GM19025 (cell line): ENCODE measurements at regions not wholly inside any gene's neighbourhood (a gene's known extent, or its start where the extent isn't known, plus 50 kb on each side); places are given as distances from the start of the nearest gene placed in this dataset.

Experiments used
- ATAC-seq: cut with Tn5 transposase; IDR thresholded peaks from one replicate; pipeline ENCODE4 v1.9.1; 2021; ENCODE audit warnings: mild to moderate bottlenecking, low read depth, moderate library complexity; ENCODE audit not compliant: unreplicated experiment

GRCh38 chr15:69574506-69574905 lies 121.9 kb downstream of the RPLP1 start:
- no peak for ATAC-seq

DNA sequence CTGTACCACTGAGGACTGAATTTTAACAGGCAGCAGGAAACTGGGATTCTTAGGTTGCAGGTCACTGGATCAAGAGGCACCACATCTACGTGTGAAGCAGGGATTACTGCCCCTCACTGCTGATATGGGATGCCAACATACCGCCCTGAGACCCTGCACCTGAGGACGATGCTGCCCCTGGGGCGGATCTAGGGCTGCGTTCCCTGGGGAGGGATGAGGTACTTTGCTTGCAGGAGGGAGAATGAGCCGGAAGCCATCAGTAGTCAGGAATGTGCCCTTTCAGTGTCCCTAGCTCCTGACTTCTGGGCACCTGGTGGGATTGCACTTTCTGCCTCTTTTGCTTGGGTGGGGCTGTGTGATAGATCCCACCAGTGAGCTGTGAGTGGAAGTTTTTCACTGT lies 122.8 kb downstream of the RPLP1 start:
- ATAC-seq = no peak

DNA sequence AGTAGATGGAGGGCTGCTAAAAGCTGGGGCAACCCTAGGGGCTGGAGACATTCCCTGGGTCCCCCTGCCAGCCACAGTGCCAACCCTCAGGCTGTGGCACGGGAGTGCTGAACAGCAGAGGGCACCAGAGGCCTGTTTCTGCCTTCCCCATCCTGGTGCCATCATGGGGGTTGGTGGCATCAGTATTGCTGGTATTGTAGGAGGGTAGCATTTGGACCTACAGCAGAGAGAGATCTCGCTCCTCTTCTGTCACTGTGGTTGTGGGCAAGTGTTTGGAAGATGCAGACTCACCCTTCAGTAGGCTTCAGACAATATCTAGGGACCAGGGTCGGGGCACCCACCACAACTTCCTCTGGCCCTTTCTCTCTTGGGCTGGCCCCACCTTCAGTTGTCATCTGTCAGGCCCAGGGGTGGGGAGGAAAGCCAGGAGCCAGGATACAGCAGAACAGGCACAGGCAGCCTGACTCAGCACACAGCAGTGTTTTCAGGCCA lies 123.5 kb downstream of the RPLP1 start:
- ATAC-seq = no peak

- ATAC-seq = no peak
Observed at GRCh38 chr15:69576948-69577351, 124.3 kb downstream of the RPLP1 start.

- ATAC-seq = no peak
Observed at GRCh38 chr15:69577397-69577796, 124.8 kb downstream of the RPLP1 start.

DNA sequence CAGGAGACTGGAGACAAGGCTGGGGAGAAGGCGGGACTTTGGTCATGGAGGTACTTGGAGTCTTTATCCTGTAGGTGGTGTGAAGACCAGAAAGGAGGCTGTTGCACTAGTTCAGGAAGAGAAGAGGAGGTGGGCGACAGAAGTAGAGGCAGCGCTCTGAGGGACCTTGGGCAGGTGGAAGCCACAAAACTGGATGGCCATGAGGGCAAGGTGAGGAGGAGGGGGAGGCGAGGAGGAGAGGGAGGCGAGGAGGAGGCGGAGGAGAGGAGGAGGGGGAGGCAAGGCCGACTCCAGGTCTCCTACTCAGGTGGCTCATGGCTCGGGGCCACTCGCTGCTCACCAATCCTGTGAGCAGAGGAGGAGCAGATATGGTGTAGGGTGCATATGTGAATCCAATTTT lies 125.6 kb downstream of the RPLP1 start:
- ATAC-seq = no peak

DNA sequence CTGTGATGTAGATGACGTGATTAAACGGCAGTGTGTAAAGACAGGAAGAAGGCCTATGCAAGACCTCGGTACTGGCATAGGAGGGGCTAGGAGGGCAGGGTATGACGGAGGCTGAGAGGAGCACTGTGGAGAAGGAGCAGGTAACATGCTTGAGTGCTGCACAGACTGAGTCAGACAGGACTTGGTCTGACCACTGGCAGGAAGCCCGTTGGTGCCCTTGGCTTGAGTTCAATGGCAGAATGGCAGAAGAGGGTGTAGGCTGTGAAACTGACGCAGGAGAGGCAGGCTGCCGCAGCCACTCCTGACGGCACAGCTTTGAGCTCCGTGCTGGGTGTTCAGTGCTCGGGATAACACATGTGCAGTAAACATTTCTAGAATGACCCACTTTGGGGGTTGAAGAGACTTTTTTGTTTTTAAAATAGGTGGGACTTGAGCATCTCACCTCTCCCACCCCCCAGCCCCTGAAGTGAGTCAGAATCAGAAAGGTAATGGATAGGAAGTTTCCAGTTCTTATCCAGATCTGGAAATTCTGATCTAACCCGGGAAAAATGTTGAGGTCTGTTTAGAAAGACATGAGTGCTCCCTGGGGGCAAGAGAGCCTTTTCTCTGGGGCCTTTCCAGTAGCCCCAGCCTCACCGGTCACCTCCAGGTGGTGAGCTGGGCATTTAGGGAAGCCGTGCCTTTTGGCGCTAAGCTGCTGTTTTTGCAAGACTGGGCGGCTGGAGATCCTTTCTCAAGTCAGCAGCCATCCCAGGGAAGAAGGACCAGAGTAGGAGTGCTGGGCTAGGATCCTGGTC lies 126.4 kb downstream of the RPLP1 start:
- no peak for ATAC-seq

GRCh38 chr15:69579950-69580618 lies 127.5 kb downstream of the RPLP1 start:
- ATAC-seq = no peak

GRCh38 chr15:69583626-69584025 lies 131.0 kb downstream of the RPLP1 start:
- no peak for ATAC-seq

DNA sequence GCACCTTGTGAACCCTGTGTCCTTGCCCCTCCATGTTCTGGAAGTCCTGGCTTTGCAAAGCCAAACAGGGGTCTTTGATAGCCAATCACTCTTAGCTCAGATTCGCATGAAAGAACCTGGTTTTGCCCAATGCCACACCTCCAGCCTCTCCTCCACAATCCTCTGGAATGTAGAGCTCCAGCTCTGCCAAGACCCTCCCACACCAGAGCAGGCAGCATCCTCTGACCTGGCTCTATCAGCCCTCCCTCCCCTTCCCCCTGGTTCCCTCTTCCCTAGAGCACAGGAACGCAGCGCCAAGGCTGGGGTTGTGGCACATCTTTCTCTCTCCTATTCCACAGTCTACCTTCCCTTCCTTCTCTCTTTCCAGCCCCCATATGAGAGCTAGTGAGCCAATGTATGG lies 133.3 kb downstream of the RPLP1 start:
- no peak for ATAC-seq

DNA sequence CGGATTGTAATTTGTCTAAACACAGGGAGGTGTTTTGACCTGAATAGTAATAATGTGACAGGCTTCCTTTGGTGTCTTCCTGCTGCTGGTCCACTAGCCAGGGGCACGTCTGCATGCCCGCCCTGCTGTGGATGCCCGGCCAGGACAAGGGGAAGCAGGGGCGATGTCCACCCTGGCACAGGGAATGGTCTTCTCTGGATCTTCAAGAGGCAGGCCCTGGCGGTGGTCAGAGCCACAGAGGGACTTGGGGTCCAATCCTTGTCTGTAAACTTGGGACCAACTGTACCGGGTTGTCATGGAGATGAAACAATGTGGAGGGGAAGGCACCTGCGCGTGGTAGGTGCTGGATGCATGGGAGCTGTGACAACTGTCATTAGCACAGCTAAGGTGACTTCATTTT lies 134.1 kb downstream of the RPLP1 start:
- ATAC-seq = no peak

DNA sequence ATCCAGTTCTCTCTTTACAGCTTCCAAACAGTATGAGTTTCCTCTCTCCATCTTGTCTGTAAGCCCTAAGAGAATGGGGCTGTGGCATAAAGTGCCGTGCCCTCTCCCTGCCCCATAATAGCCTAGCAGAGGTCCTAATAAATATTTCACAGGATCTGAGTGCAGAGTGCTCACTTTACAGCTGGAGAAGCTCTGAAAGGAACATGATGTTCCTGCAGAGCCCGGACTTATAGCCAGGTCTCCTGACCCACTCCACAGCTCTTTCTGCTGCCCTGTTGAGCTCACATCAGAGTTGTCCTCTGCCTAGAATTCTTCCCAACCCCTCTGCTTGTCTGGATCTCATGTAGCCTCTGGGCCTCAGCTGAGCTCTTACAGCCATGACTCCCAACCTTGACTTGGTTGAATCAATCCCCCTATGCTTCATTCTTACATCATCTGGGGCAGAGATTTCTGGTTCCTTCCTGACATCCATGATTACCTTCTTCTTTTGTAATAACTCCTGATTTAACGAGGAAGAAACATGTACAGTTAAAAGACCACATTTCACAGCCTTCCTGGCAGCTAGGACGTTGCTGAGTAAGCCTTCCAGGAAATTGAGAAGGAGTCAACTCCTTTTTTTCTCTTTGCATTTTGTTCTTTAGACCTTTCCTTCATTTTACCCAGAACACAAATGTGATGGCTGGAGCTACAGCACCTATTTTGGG lies 135.3 kb downstream of the RPLP1 start:
- no peak for ATAC-seq

DNA sequence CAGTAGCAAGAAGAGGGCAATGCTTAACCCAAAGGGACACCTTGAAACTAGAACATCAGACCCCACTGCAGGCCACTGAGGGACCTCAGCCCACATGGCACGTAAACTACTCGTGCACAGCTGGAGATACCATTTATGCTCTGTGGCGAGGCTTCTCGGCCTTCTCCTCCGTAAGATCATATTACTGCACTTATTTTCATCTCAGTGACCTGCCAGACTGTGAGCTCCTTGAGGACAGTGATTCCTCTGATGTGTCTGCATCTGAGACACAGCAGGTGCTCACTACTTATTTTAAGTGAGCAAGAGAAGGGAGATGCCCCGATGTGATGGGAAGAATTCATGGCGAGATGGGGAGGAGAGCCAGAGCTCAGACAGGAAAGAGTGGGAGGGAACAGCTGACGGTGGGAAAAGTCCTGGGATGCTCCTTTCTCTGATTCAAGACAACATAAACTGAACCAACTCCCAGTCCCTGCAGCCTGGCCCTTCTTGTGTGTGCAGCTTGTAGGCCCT lies 137.6 kb downstream of the RPLP1 start:
- no peak for ATAC-seq

DNA sequence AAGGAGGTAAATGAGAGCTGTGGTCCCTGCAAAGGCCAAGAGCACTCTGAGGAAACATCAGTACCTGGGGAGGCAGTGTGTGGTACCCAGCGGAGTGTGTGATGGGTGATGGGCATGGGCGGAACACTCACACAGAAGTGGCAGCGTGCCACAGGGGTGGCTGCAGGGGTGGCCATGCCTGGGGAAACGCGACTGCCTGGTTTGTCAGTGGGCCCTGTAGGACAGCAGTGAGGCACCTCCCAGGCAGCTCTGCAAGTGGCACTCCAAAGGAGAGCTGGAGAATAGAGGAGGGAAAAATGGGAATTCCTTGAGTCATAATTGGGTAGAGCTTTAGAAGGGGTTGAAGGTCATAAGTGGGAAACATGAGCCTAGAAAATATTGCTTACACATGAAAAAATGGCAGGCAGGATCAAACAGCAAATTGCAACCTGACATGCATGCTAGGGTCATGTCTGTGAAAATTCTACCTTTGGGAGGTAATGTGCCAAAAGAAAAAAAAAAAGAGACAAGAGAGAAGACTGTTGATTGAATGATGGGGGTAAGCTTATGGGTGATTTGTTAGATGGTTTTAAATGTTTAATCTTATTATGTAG lies 138.4 kb downstream of the RPLP1 start:
- ATAC-seq = no peak

DNA sequence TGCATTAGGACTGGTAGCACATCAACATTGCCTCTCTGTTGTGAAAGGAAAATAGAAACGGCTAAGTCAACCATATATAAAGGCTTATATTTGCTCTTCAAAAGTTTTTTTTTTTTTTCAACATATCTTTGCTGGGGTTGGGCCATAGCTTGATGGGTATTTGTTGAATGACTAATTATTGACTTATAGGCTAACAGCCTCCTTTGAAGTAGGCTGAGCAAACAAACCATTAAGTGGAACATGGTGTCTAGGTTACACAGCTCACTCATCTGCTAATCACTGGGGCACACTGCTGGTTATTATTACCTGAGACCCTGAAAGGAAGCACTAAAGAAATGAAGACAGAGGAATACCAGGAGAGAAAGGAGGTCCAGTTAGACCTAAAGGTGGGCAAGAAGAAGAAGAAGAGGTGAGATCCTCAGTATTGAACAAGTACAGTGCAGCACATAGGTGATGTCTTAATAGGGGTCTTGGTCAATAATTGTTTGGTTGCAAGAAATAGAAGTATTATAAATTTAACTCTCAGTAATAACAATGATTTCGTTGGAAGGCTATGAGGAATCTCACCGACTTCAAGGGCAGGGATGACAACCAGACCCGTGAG lies 139.4 kb downstream of the RPLP1 start:
- ATAC-seq = no peak

DNA sequence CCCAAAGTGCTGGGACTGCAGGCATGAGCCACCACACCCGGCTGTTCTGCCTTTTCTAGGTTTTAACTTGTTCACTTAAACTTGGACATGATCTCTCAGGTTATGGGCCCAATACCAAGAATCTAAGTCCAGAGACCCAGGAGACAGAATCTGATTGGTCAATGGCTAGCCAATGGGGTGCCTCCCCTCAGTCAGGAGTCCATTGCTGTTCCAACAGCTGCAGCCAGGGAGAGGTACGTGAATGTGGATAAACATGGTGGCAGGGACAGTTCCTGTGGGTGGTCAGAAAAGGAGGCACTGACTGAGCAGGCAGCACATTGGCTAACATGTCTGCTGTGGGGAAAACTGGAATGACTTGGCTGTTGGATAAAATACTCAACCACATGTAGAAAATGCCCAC lies 140.3 kb downstream of the RPLP1 start:
- no peak for ATAC-seq

DNA sequence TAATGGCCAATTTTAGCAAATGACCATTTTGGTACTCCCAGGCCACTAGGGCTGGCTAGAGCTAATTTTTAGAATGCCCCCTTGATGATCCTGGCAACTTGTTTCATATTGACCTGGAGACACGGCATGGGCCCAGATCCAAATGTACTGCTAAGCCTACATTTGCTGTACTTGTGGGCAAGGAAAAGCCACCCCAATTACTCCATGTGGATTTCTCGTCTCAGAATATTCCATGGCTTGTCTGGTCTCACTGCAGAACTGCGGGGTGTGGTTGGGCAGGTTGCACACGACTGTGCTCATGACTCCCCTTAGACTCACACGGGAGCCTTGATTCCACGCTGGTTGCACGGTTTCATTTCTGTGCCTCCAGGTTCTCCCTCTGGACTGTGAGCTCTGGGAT lies 140.9 kb downstream of the RPLP1 start:
- ATAC-seq = no peak

DNA sequence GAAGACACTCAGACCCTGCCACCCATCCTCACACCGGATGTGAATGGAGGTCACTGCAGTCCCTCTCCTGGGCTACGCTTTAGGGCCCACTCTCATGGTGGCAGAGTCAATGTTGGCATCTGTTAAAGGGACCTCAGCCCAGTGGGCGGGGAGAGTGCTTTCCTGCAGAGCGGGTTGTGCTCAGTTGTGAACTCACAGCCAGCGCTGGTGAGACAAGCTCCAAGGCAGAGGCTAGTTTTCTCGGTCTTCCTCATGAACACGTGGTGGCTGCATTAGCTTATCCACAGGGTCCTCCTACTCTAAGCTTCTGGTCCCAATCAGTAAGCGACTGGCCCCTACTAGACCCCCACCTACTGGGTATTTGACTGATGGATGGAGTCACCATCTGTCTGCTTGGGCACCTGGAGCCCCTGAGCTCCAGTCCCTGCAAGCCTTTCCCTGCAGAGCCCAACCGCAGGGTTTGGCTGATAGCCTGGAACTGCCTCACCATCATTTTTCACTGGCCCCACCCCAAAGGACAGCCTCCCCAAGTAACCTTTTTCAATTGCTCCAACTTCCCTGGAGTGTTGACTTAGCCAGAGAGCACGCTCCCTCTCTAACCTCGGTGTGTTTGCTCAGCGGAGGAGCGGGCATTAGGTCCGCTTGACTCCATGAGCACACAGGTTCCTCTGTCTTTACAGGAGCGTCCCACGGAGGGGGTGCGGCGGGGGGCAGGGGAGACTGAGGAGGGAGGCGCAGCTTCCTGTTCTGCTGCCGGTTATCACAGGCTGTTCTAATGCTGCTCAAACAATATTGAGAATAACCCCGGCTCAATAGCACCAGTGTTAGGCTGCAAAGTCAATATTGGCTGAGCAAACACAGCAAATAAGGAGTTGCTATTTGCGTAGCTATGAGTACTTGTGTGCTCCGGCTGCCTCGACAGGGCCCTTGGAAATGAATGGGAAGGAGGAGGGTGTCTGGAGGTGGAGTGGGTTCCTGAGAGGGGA lies 141.7 kb downstream of the RPLP1 start:
- no peak for ATAC-seq
